HG03565 (cell line): ENCODE measurements at regions not wholly inside any gene's neighbourhood (a gene's known extent, or its start where the extent isn't known, plus 50 kb on each side); places are given as distances from the start of the nearest gene placed in this dataset.

Experiments used
- ATAC-seq: cut with Tn5 transposase; IDR thresholded peaks from one replicate; pipeline ENCODE4 v1.9.1; 2021; ENCODE audit warnings: mild to moderate bottlenecking, moderate library complexity; ENCODE audit not compliant: unreplicated experiment

- ATAC-seq = no peak
Observed at GRCh38 chr22:49238181-49239141, 589.2 kb downstream of the BRD1 start.

GRCh38 chr22:49237703-49238102 is 590.0 kb downstream of the BRD1 start:
- no peak for ATAC-seq

GRCh38 chr22:49237279-49237678 is 590.4 kb downstream of the BRD1 start:
- ATAC-seq = no peak

- ATAC-seq = no peak
Observed at GRCh38 chr22:49236541-49237075, 591.1 kb downstream of the BRD1 start.

GRCh38 chr22:49235463-49236300 is 592.0 kb downstream of the BRD1 start:
- ATAC-seq = no peak

- no peak for ATAC-seq
Observed at GRCh38 chr22:49234459-49234858, 593.2 kb downstream of the BRD1 start.

- no peak for ATAC-seq
Observed at GRCh38 chr22:49233507-49234100, 594.1 kb downstream of the BRD1 start.

- ATAC-seq = no peak
Observed at GRCh38 chr22:49232319-49233067, 595.2 kb downstream of the BRD1 start.

GRCh38 chr22:49230194-49230577 is 597.5 kb downstream of the BRD1 start:
- no peak for ATAC-seq

- ATAC-seq = no peak
Observed at GRCh38 chr22:49229483-49230193, 598.0 kb downstream of the BRD1 start.

GRCh38 chr22:49228431-49229037 is 599.1 kb downstream of the BRD1 start:
- ATAC-seq = no peak

- ATAC-seq = no peak
Observed at GRCh38 chr22:49227670-49228069, 600.0 kb downstream of the BRD1 start.

GRCh38 chr22:49226096-49226495 is 601.6 kb downstream of the BRD1 start:
- ATAC-seq = no peak

GRCh38 chr22:49224243-49224642 is 603.4 kb downstream of the BRD1 start:
- no peak for ATAC-seq

GRCh38 chr22:49218142-49218541 is 609.5 kb downstream of the BRD1 start:
- no peak for ATAC-seq

- no peak for ATAC-seq
Observed at GRCh38 chr22:49216579-49216978, 611.1 kb downstream of the BRD1 start.

- ATAC-seq = no peak
Observed at GRCh38 chr22:49215840-49216239, 611.8 kb downstream of the BRD1 start.

GRCh38 chr22:49214976-49215375 is 612.7 kb downstream of the BRD1 start:
- no peak for ATAC-seq

GRCh38 chr22:49213731-49214352 is 613.8 kb downstream of the BRD1 start:
- no peak for ATAC-seq
